Panc1 (cell line): ENCODE measurements at regions not wholly inside any gene's neighbourhood (a gene's known extent, or its start where the extent isn't known, plus 50 kb on each side); places are given as distances from the start of the nearest gene placed in this dataset.

Source experiments
- ATAC-seq: fragments of 200-7000 bp; cut with Tn5 transposase; 2 replicates; pipeline ENCODE4 v1.9.1; 2020; ENCODE audit warnings: mild to moderate bottlenecking, moderate library complexity
- BruUV-seq: library from RNA; stranded (reverse); fragments of 400-500 nt; replicated peaks from 2 replicates; lab custom pipeline; 2021; lab: Mats Ljungman, UMichigan
- CTCF ChIA-PET: fragments of 300-600 bp; sonication (Branson Sonifier 250); formaldehyde crosslinking; loops from one replicate; lab custom pipeline; 2022; ENCODE audit warnings: antibody characterized with exemption; lab: Charles Lee
- POLR2A ChIA-PET: fragments of 300-600 bp; sonication (Branson Sonifier 250); formaldehyde crosslinking; loops from one replicate; lab custom pipeline; 2022; ENCODE audit warnings: antibody characterized with exemption; lab: Charles Lee
- DNase-seq: peaks from one replicate; pipeline ENCODE4 v3.0.0-alpha.2; 2010; ENCODE audit warnings: low read depth, low spot score
- H3K27ac ChIP-seq: 2 replicates; pipeline ENCODE4 v1.5.1; 2011; ENCODE audit warnings: mild to moderate bottlenecking, low read length, inconsistent platforms
- H3K27me3 ChIP-seq: fragments of 200-500 bp; sonication (Bioruptor generic); 2 replicates; pipeline ENCODE4 v1.6.0; 2014; ENCODE audit warnings: low read length, inconsistent platforms; ENCODE audit not compliant: control insufficient read depth, insufficient read depth
- H3K36me3 ChIP-seq: fragments of 200-500 bp; sonication (Bioruptor generic); 2 replicates; pipeline ENCODE4 v1.5.1; 2014; ENCODE audit warnings: inconsistent platforms, mild to moderate bottlenecking, low read length, moderate library complexity; ENCODE audit not compliant: control insufficient read depth, insufficient read depth
- H3K4me1 ChIP-seq: 2 replicates; pipeline ENCODE4 v1.5.1; 2011; ENCODE audit warnings: inconsistent platforms, mild to moderate bottlenecking, low read length, moderate library complexity; ENCODE audit not compliant: control insufficient read depth, insufficient read depth
- H3K4me3 ChIP-seq, 2 experiments: 2 replicates each; pipeline ENCODE4 v1.5.1; 2011 to 2012; ENCODE audit warnings: low read depth in 2 of 2, low read length in 2 of 2, mild to moderate bottlenecking in 2 of 2, inconsistent platforms in 1 of 2, moderate library complexity in 1 of 2
- H3K9me3 ChIP-seq: fragments of 200-500 bp; sonication (Bioruptor generic); 2 replicates; pipeline ENCODE4 v1.5.1; 2014; ENCODE audit warnings: low read depth, mild to moderate bottlenecking, inconsistent platforms, low read length, moderate library complexity; ENCODE audit not compliant: control insufficient read depth, insufficient read depth
- POLR2AphosphoS5 ChIP-seq: IDR thresholded peaks from 2 replicates; pipeline ENCODE4 v1.6.1; 2012; ENCODE audit warnings: mild to moderate bottlenecking, low read depth, low read length, moderate library complexity
- SIN3A ChIP-seq: IDR thresholded peaks from 2 replicates; pipeline ENCODE4 v1.6.1; 2012; ENCODE audit warnings: low read depth, mild to moderate bottlenecking, low read length, moderate library complexity, borderline replicate concordance; ENCODE audit not compliant: insufficient read depth
- TCF7L2 ChIP-seq: IDR thresholded peaks from 2 replicates; pipeline ENCODE4 v1.6.1; 2011; ENCODE audit warnings: mild to moderate bottlenecking, low read depth, low read length, inconsistent platforms
- in situ Hi-C: cut with HindIII; loops from 2 replicates; pipeline ENCODE4 v1.10.0; 2016; ENCODE audit warnings: low sequenced_read_pairs, low pct_unique_long_range_greater_than_20kb
- intact Hi-C: fragments of 100-400 bp; cut with micrococcal nuclease; formaldehyde crosslinking; loops from one replicate; pipeline ENCODE4 v1.10.0; 2022; ENCODE audit not compliant: unreplicated experiment
- TF ChIP-seq, protein P1 (sequence below): fragments of 450-650 bp; IDR thresholded peaks from 2 replicates; pipeline ENCODE4 v1.5.1; 2017; ENCODE audit warnings: mild to moderate bottlenecking
- TF ChIP-seq, protein P2 (sequence below), 2 experiments: IDR thresholded peaks; 2 replicates each; pipeline ENCODE4 v1.6.1; 2011 to 2012; ENCODE audit warnings: low read depth in 2 of 2, control low read depth in 1 of 2, low read length in 1 of 2, mild to moderate bottlenecking in 1 of 2, moderate library complexity in 1 of 2; ENCODE audit not compliant: insufficient read depth in 1 of 2

- BruUV-seq, result no TSS peak
- intact Hi-C loops, result no loop called here
- in situ Hi-C loops, result no loop called here
- ChIA-PET CTCF (no interaction called here), POLR2A (no interaction called here)
- no peak overlapping the region for H3K4me3 ChIP-seq
- H3K4me1 ChIP-seq, result no peaks in the 10 kb centered on the region
- H3K36me3 ChIP-seq, result no peaks in the 10 kb centered on the region
- ATAC-seq (no peak), DNase-seq (no peak)
- TF ChIP-seq, protein P1, sequence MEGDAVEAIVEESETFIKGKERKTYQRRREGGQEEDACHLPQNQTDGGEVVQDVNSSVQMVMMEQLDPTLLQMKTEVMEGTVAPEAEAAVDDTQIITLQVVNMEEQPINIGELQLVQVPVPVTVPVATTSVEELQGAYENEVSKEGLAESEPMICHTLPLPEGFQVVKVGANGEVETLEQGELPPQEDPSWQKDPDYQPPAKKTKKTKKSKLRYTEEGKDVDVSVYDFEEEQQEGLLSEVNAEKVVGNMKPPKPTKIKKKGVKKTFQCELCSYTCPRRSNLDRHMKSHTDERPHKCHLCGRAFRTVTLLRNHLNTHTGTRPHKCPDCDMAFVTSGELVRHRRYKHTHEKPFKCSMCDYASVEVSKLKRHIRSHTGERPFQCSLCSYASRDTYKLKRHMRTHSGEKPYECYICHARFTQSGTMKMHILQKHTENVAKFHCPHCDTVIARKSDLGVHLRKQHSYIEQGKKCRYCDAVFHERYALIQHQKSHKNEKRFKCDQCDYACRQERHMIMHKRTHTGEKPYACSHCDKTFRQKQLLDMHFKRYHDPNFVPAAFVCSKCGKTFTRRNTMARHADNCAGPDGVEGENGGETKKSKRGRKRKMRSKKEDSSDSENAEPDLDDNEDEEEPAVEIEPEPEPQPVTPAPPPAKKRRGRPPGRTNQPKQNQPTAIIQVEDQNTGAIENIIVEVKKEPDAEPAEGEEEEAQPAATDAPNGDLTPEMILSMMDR, result no peak
- TF ChIP-seq POLR2AphosphoS5, result no peak
- TF ChIP-seq SIN3A, result no peak
- H3K9me3 ChIP-seq, result no peaks in the 10 kb centered on the region
- H3K27me3 ChIP-seq, result no peaks in the 10 kb centered on the region
- no peak overlapping the region for H3K27ac ChIP-seq
Observed at GRCh38 chr11:104727095-104727494, 171.2 kb downstream of the CASP12 start.

- DNase-seq, result no peak
- H3K27me3 ChIP-seq, result no peaks in the 10 kb centered on the region
- POLR2A ChIA-PET, result no interaction called here
Observed at GRCh38 chr11:104725796-104726408, 172.4 kb downstream of the CASP12 start.

More at GRCh38 chr11:104725796-104726408, 172.4 kb downstream of the CASP12 start:
- CTCF ChIA-PET, result no interaction called here
- ATAC-seq, result no peak
- in situ Hi-C loops, result no loop called here
- intact Hi-C loops, result no loop called here
- no peaks in the 10 kb centered on the region for H3K9me3 ChIP-seq
- no TSS peak for BruUV-seq
- no peak overlapping the region for H3K4me3 ChIP-seq
- no peaks in the 10 kb centered on the region for H3K4me1 ChIP-seq
- no peaks in the 10 kb centered on the region for H3K36me3 ChIP-seq
- no peak overlapping the region for H3K27ac ChIP-seq
- TF ChIP-seq TCF7L2 (no peak), SIN3A (no peak), POLR2AphosphoS5 (no peak)
- TF ChIP-seq, protein P1, result no peak
- TF ChIP-seq, protein P2, sequence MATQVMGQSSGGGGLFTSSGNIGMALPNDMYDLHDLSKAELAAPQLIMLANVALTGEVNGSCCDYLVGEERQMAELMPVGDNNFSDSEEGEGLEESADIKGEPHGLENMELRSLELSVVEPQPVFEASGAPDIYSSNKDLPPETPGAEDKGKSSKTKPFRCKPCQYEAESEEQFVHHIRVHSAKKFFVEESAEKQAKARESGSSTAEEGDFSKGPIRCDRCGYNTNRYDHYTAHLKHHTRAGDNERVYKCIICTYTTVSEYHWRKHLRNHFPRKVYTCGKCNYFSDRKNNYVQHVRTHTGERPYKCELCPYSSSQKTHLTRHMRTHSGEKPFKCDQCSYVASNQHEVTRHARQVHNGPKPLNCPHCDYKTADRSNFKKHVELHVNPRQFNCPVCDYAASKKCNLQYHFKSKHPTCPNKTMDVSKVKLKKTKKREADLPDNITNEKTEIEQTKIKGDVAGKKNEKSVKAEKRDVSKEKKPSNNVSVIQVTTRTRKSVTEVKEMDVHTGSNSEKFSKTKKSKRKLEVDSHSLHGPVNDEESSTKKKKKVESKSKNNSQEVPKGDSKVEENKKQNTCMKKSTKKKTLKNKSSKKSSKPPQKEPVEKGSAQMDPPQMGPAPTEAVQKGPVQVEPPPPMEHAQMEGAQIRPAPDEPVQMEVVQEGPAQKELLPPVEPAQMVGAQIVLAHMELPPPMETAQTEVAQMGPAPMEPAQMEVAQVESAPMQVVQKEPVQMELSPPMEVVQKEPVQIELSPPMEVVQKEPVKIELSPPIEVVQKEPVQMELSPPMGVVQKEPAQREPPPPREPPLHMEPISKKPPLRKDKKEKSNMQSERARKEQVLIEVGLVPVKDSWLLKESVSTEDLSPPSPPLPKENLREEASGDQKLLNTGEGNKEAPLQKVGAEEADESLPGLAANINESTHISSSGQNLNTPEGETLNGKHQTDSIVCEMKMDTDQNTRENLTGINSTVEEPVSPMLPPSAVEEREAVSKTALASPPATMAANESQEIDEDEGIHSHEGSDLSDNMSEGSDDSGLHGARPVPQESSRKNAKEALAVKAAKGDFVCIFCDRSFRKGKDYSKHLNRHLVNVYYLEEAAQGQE (IDR thresholded peaks at IDR 0.05; ENCODE audit: insufficient read depth in 1 of 2, low read depth in 2 of 2, low read length in 1 of 2), result no peak
